ENCODE measurements at regions not wholly inside any gene's neighbourhood (a gene's known extent, or its start where the extent isn't known, plus 50 kb on each side); places are given as distances from the start of the nearest gene placed in this dataset.

GRCh38 chr9:26755476-26755875 lies 137.1 kb downstream of the CAAP1 start:
- TF ChIP-seq INSM2 (tag by site-specific recombination; IDR thresholded peaks at IDR 0.05) (no peak), CTCF (tag by site-specific recombination; IDR thresholded peaks at IDR 0.05) (no peak), ZBTB7A (tag by site-specific recombination; IDR thresholded peaks at IDR 0.05; ENCODE audit: low read depth) (no peak), ATF2 (tag by site-specific recombination; IDR thresholded peaks at IDR 0.05; ENCODE audit: low read depth) (no peak), ZNF560 (tag by site-specific recombination; IDR thresholded peaks at IDR 0.05; ENCODE audit: borderline replicate concordance) (no peak), ZNF248 (tag by site-specific recombination; IDR thresholded peaks at IDR 0.05) (no peak), ELK4 (IDR thresholded peaks at IDR 0.05; ENCODE audit: borderline replicate concordance, low read depth, low read length) (no peak), SETDB1 (IDR thresholded peaks at IDR 0.05; ENCODE audit: insufficient read length, low read length) (no peak), ZNF292 (tag by site-specific recombination; IDR thresholded peaks at IDR 0.05; ENCODE audit: borderline replicate concordance, low read depth) (no peak), ZNF629 (tag by site-specific recombination; IDR thresholded peaks at IDR 0.05) (no peak), GLI2 (tag by site-specific recombination; IDR thresholded peaks at IDR 0.05; ENCODE audit: borderline replicate concordance, low read depth) (no peak)

Measured in HEK293 (cell line).